CD4-positive, alpha-beta T cell treated with Interferon alpha-2 for 1 hour (primary cell): ENCODE measurements at regions not wholly inside any gene's neighbourhood (a gene's known extent, or its start where the extent isn't known, plus 50 kb on each side); places are given as distances from the start of the nearest gene placed in this dataset.

Experiments used
- DNase-seq, 2 donors: peaks; one replicate each; pipeline ENCODE4 v3.0.0-alpha.2; 2020 to 2022

DNA sequence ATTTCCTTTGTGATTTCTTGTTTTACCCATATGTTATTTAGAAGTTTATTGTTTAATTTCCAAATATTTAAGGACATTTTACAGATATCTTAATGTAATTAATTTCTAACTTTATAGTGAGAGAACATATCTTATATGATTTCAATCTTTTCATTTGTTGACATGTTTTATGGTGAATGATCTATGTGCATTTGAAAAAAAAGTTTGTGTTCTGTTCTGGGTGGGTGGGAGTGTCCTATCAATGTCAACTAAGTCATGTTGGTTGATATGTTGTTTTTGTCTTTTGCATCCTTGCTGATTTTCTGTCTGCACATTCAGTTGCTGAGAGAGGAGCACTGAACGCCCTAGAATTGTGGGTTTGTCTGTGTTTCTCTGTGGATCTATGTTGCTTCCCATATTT, 50.3 kb upstream of the CBFA2T3 start:
- no peak for DNase-seq

DNA sequence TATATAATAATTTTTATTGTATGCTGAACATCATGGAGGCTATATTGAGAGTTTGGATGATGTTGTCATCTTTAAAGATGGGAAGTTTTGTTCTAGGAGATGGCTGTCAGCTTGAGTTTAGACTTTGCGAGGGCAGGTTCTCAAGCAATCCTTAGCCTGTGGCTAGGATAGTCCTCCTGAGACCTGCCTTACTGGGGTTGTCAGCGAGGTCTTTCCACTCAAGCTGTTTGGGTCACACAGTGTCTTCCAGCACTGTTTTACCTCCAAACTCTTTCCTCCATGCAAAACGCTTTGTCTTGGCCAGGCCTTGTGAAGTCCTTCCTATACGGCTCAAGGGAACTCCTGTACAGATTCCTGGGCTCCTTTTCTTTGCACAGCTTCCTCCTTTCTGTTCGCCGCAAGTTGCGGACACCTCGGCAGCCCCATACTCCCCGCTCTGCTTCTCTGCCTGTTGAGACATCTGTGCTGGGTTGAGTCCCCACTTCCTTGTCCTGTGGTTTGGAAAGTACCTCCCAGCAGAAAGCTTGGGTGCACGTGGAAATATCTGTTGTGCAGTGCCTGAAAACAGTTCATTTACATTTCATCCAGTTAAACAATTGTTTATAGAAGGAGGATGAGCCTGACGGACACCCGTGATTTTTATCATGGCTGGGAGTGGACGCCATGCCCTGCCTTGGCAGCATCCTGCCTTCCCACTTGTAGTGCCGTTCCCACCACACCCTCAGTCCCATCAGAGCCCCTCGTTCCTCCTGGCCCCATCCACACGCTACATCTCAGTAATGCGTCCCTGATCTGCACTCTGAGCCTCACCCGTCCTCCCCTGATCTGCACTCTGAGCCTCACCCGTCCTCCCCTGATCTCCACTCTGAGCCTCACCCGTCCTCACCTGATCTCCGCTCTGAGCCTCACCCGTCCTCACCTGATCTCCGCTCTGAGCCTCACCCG, 55.0 kb upstream of the CBFA2T3 start:
- peak; percentile 72 to 79 for DNase-seq

GRCh38 chr16:89033304-89033703, 56.3 kb upstream of the CBFA2T3 start:
- DNase-seq, result no peak

GRCh38 chr16:89033796-89034572, 57.0 kb upstream of the CBFA2T3 start:
- no peak for DNase-seq

DNA sequence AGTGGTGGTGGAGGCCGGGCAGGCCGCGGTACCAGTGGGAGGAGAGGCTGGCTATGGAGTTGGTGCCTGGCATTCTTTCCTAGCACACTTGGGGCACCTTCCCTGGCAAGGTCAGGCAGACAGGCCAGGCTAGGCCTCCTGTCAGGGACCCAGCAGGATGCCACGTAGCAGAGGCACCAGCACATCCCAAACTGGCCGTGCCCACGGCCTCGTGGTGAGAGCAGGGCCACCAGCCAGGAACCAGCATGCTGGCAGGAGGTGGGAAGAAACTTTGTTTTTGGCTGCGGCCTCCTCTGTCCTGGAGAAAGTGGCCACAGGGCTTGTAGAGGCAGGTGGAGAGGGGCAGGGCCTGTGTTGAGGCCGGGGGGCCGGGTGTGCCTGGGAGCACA, 57.6 kb upstream of the CBFA2T3 start:
- DNase-seq, result no peak

DNA sequence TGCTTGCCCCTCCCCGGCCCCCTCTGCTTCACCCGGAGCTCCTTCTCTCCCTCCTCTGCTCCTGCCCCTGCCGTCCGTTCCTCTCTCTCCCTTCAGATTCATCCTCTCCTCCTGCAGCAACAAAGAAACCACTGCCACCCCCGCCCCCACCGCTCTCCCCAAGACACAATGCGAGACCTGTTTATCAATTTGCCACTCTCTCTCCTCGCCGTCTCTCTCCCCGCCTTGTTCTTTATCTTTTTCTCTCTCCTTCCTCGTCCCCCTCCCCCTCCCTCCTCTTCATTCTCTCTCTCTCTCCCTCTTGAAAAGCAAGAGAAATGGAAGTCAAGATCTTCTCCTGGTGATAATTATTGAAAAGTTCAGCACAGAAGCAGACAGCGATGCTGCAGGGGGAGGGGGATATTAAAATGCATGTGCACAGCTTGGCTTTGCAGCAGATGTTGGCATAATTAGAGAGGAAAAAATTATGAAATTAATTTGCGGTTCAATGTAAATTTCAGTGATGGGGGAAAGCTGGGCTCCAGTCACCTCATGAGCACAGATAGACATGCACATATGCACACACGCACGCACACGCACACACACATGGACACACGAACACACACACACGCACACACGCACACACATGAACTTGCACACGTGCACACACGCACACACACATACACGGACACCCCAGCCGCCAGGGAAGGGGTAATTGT, 58.1 kb upstream of the CBFA2T3 start:
- DNase-seq, result no peak

GRCh38 chr16:89035669-89036570, 57.7 kb upstream of the ACSF3 start:
- DNase-seq, result no peak

DNA sequence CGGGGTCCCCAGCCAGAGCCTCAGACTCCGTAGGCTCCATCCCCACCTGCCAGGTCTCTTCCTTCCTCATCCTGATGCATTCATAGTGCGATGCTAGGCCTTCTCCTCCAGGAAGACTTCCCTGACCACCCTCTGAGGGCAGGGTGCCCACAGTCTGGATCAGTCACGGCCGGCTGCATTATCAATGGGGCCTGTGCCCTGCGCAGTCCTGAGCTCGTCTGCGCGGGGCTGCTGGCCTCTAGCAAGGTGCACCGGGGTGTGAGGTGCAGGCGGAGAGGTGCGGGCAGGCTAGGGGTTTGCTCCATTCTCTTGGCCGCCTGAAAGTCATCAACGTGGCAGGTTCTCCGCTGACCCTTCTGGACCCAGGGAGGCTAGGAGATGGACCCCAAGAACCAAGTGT, 56.9 kb upstream of the ACSF3 start:
- DNase-seq, result no peak

DNA sequence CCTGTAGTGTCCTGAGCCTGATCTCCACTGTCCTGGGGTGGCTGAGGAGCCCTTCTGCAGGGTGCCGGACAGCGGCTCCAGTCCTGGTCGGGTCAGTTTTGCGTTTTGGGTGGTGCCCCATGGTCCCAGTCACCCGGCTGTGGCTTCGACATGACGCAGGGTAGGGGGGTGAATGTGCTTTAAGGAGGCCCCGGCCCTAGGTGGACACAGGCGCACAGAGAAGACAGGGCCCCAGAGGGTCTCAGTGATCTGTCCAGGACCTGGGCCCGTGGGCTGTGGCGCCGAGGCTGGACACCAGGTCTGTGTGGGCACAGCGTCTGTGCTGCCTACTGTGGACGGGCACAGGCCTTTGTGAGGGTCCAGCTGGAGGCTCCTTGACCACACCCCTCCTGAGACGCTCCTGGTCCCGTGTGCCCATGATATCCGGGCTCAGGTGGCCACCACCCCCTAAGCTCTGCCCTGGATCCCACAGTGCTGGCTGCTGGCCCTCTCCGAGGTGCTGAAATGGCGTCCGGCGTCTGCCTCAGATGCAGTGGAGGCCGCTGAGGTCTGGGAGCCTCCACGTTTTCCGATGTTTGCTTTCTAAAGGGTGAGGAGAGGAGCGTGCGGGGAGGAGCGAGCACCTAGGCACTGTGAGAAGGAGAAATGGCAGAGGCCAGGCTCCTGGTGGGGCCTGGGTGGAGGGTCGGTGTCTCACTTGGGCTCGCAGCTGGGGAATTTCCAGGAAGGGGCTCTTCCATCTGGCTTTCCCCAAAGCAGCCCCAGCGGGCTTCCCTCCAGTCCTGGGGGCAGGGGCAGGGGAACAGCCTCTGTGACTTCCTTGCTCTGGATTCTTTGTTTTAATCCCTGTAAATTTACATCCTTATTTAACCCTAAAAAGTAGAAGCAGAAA, 56.1 kb upstream of the ACSF3 start:
- DNase-seq, result peak in 1 of 2 donors; percentile 21

DNA sequence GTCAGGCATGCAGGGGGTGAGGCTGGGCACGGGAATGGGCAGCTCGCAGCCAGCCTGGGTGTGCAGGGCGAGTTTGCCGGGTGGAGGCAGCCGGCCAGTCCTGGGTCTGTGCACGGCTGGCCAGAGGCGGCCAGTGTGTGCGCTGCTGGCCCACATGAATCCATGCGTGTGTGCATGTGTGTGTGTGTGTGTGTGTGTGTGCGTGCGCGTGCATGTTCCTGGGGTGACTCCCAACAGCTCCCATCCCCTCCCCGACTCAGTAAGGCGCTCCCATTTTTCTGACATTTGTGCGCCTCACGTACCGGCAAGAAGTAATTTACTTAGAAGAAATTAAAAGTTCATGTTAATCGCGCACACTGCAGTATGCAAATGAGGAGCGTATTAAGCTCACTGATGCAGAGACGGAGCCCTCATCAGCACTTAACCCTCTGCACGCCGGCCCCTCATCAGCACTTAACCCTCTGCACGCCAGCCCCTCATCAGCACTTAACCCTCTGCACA, 55.4 kb upstream of the ACSF3 start:
- DNase-seq, result no peak

GRCh38 chr16:89038811-89039735, 54.6 kb upstream of the ACSF3 start:
- DNase-seq, result no peak

GRCh38 chr16:89039756-89040155, 53.9 kb upstream of the ACSF3 start:
- no peak for DNase-seq

- DNase-seq, result no peak
These were observed 53.3 kb upstream of the ACSF3 start for GRCh38 chr16:89040391-89040790.

DNA sequence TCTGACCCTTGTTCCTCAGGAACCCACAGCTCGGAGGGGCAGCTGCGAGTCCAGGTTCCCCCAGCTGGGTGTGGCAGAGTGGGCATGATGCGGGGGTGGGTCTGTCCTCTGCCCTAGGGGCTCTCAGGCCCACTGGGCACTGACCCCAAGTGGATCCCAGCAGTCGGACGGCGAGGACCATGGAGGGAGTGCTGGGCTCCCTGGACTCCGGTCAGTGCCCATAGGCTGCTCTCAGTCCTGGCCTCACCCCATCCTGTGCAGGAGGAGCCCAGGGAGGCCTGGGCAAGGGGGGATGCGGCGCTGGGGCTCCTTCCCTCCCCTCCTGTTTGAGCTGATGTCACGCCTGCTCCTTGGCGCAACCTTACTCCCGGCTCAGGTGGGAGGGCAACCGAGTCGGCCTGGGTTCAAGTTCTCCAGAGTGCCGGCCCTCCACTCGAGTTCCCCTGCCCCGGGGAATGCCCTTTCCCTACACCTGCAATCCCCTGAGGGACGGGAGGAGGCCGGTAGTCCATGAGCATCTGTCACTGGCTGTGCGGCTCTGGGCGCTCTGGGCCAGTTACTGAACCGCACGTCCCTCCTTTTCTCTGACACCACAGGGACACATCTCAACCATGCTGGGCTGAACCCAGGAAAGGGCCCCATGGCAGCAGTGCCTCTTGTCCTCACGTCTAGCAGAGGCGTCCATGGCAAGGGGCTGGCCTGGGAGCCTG, 52.6 kb upstream of the ACSF3 start:
- DNase-seq, result no peak

- DNase-seq, result no peak
These were observed 51.8 kb upstream of the ACSF3 start for GRCh38 chr16:89041571-89042481.

DNA sequence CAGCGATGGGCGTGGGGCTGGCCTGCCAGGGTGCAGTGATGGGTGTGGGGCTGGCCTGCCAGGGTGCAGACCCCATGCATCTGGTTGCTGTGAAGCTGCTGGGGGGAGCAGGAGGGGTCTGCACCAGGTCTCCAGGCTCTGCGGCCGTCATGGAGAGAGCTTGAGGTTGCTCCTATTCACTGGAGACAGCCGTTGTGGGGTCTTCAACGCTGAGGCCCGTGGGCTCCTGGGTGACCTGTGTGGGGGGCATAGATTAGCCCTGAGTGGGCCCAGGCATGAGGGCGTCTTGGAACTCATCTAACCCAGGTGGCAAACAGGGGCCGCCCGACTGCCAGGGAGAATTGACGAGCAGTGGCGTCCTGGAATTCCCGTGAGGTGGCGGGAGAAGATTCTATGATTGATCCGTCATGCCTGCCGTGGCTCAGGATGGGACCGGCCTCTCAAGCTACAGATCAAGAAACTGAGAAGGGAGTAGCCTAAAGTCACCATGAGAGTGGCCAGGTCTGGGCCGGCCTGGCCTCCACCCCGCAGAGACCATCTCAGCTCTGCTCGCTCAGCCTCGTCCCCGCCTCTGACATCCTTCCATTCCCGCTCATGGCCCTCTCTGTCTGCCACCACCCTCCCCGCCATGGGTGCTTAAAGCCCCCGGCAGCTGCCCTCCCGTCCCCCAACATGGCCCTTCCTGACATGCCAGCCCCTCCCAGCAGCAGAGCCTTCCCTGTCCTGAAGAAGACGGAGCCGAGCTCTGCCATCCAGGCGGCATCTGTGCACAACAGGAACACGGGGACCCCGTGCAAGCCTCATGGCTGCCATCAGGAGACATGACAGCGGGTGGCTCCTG, 50.7 kb upstream of the ACSF3 start:
- no peak for DNase-seq
